ENCODE measurements at regions not wholly inside any gene's neighbourhood (a gene's known extent, or its start where the extent isn't known, plus 50 kb on each side); places are given as distances from the start of the nearest gene placed in this dataset.
"Not testable (repeated sequence)": the region's sequence is repeated elsewhere in the genome, so short reads cannot be mapped to it uniquely, and the experiment has no call there.

DNA sequence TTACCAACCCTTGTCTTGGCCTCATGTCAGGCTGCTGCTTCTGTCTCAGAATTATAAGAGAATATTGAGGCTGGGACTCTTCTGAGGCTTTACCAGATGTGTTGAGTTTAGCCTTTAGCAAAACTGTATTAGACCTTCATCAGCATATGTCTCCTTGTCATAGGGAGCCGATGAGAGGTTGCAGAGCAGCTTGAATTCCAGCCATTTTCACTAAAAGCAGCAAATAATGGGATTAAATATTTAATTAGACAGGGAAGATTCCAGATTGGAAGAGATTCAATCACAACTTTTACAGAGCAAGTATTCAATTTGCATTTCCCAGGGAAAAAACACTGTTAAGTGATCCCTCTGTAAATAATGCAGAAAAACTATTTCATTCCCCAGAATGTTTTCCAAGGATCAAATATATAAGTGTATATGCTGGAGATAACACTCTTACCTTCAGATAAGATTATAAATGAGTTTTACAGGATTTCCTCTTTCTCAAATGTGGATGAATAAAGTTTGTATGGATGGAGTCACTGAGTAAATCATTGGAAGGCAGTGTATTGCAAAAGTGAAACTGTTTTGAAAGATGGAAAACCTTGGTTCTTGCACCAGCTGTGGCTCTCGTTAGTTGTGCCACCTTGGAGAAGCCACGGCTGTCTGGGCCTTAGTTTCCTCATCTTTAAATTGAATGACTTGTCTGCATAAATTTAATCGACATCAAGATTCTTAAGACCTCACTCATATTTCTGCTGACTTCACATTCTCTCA lies 466.4 kb upstream of the SGO1 start:
- no peaks in the 10 kb centered on the region for H3K36me3 ChIP-seq (ENCODE audit: insufficient read depth)
- H3K4me1 ChIP-seq (ENCODE audit: insufficient read depth), result no peaks in the 10 kb centered on the region
- no peak overlapping the region for H3K27ac ChIP-seq (ENCODE audit: low read depth)
- DNase-seq (ENCODE audit: extremely low spot score), result no peak
- no peak overlapping the region for H3K4me3 ChIP-seq (ENCODE audit: low read depth, low read length)
- WGBS, result 66% methylated on average over 4 of the region's 4 CpGs

DNA sequence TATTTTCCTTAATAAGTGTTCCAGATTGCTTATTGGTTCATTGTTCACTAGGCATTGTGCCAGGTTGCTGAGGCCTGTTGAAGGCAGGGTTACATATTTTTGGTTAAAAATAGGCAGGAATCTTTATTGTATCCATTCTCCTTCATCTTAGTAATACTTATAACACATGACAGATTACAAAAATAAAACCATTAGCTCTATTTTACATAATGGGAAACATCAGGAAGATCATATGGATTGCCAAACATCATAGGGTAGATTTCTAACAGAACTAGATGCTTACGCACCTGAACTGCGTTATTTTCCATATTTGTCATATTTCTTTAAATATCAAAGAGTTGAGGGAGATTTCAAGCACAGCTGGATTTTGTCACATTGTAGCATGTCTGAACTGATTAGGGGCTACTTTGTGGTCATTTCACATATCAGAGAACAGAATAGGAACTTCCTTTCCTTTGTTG lies 462.9 kb upstream of the SGO1 start:
- Histone ChIP-seq H3K27ac (ENCODE audit: low read depth) (no peak overlapping the region), H3K36me3 (ENCODE audit: insufficient read depth) (no peaks in the 10 kb centered on the region), H3K4me3 (ENCODE audit: low read depth, low read length) (no peak overlapping the region), H3K4me1 (ENCODE audit: insufficient read depth) (no peaks in the 10 kb centered on the region)
- WGBS, result 99% methylated on average over 2 of the region's 2 CpGs
- no peak for DNase-seq (ENCODE audit: extremely low spot score)

DNA sequence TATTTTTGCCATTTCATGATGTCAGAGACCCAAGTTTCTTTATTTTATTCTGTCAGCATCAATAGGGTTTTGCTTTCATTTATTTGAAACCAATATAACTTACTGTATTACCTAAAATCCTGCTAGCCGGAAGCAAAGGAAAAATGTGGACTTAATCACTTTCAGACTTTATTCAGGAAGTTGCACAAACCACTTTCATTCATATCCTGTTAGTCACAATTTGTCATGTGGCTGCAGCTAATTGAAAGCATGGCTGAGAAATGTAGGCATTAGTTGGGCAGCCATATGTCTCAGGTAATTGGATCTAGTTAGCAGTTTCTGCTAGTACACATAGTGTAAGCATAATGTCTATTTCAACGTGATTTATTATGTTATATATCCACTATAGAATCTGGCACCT lies 462.3 kb upstream of the SGO1 start:
- 72% methylated on average over 2 of the region's 2 CpGs for WGBS
- no peaks in the 10 kb centered on the region for H3K4me1 ChIP-seq (ENCODE audit: insufficient read depth)
- H3K27ac ChIP-seq (ENCODE audit: low read depth), result no peak overlapping the region
- no peak for DNase-seq (ENCODE audit: extremely low spot score)
- no peak overlapping the region for H3K4me3 ChIP-seq (ENCODE audit: low read depth, low read length)
- H3K36me3 ChIP-seq (ENCODE audit: insufficient read depth), result no peaks in the 10 kb centered on the region

DNA sequence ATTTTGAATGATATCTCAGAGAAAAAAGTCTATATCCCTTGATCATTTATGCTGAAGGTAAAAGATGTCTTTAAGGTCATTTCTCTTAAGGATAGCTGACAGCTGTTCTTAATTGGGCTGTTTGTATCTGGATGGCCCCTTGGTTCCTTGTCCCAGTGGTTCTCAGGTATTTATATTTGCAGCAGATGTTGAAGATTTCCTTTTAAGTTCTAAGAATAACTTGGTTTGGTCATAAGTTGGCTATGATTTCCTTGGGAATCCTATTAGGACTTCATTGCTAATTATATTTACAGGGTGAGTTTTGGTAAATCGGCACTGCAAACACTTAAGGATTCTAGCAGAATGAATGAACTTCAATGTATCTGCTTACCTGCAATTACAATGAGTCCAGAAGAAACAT lies 460.4 kb upstream of the SGO1 start:
- no peak for DNase-seq (ENCODE audit: extremely low spot score)
- H3K27ac ChIP-seq (ENCODE audit: low read depth), result no peak overlapping the region
- H3K4me1 ChIP-seq (ENCODE audit: insufficient read depth), result no peaks in the 10 kb centered on the region
- WGBS, result 84% methylated on average over 1 of the region's 1 CpG
- H3K4me3 ChIP-seq (ENCODE audit: low read depth, low read length), result no peak overlapping the region
- no peaks in the 10 kb centered on the region for H3K36me3 ChIP-seq (ENCODE audit: insufficient read depth)

DNA sequence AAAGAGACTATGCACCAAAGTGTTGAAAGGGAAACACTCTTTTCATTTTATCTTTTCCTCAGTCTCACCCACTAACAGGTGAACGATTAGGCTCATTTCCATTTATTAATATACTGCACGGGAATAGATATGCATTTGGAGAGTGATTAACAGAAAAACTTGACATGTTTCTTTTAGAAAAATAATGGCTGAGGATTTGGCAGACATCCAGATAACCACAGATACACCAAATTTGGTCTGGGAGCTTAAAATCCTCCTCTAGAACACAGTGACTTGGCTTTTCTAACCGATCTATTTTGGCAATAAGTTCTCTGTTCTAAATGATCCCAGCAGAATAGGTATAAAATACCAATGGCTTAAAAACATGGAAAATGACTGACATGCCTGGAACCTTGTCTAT lies 459.3 kb upstream of the SGO1 start:
- Histone ChIP-seq H3K27ac (ENCODE audit: low read depth) (no peak overlapping the region), H3K4me3 (ENCODE audit: low read depth, low read length) (no peak overlapping the region), H3K4me1 (ENCODE audit: insufficient read depth) (no peaks in the 10 kb centered on the region), H3K36me3 (ENCODE audit: insufficient read depth) (no peaks in the 10 kb centered on the region)
- WGBS, result 31% methylated on average over 3 of the region's 3 CpGs
- no peak for DNase-seq (ENCODE audit: extremely low spot score)

DNA sequence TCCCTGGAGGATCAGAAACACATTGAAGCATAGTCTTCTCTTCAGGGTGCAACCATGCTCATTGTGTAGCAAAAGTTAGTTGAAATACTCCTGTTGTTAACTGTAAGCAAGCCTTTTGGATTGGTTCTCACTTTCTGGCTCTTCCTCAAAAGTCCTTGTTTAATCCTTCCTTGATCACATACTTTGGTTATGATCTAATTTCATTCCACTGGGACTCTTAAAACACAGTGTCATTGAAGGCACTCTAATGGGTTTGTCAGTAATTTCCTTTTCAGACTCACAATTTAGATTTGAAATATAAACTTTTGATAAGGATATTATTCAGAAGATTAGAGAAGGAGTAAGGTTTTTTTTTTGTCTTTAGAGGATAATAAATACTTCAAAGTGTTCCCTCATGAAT lies 451.7 kb upstream of the SGO1 start:
- no peak overlapping the region for H3K27ac ChIP-seq (ENCODE audit: low read depth)
- H3K36me3 ChIP-seq (ENCODE audit: insufficient read depth), result no peaks in the 10 kb centered on the region
- H3K4me3 ChIP-seq (ENCODE audit: low read depth, low read length), result no peak overlapping the region
- no peak for DNase-seq (ENCODE audit: extremely low spot score)
- no peaks in the 10 kb centered on the region for H3K4me1 ChIP-seq (ENCODE audit: insufficient read depth)

DNA sequence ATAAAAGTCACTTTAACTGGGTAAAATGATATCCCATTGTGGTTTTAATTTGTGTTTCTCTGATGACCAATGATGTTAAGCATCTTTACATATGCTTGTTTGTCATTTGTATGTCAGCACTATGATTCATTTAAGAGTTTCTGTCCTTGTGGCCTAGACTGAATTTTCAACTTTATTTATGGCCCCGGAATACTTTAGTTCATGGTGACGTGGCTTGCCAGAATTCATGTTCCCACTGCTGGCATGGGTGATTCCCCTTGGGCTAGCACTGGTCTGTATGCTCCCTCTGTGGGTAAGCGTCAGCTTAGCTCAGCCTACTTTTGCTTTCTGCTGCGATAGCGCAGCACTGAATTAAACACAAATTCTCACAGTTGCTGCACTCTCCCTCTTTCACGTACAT lies 436.3 kb upstream of the SGO1 start:
- 93% methylated on average over 6 of the region's 6 CpGs for WGBS
- no peak overlapping the region for H3K4me3 ChIP-seq (ENCODE audit: low read depth, low read length)
- no peaks in the 10 kb centered on the region for H3K4me1 ChIP-seq (ENCODE audit: insufficient read depth)
- H3K36me3 ChIP-seq (ENCODE audit: insufficient read depth), result no peaks in the 10 kb centered on the region
- no peak for DNase-seq (ENCODE audit: extremely low spot score)
- H3K27ac ChIP-seq (ENCODE audit: low read depth), result no peak overlapping the region

DNA sequence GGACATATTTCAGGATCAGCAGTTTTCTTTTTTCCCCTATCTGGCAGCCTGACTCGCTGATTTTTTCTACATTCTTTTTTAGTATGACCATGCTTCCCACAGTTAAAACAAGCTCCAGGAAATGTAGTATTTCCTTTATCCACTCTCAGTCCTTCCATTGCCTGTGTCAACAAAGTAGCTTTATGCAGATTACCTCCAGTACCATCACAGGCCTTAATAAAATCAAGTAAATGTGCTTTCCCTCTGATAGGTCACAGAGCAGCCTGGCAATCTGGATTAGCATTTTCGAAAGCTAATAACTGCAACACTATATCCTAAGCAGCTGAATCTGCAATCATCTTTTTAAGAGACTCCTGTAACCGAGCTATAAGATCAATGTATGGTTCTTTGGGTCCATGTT lies 432.6 kb upstream of the SGO1 start:
- not testable (repeated sequence) for DNase-seq (ENCODE audit: extremely low spot score); H3K27ac ChIP-seq (ENCODE audit: low read depth); H3K36me3 ChIP-seq (ENCODE audit: insufficient read depth); H3K4me1 ChIP-seq (ENCODE audit: insufficient read depth); H3K4me3 ChIP-seq (ENCODE audit: low read depth, low read length)
- WGBS, result 51% methylated on average over 3 of the region's 3 CpGs

DNA sequence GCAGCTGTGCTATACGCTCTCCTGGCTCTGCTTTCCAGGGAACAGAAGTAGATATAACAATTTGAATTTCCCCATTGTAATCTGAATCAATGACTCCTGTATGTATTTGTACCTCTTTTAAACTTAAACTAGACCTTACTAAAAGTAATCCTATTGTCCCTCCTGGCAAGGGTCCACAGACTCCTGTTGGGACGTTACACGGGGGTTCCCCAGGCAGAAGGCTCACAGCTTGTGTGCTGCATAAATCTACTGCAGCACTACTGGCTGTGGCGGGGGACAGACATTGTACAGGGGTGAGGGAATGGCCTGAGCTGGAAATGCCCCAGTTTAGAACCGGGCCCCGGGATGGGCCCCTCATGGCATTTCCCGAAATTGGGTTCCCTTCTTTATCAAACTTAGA lies 432.2 kb upstream of the SGO1 start:
- H3K27ac ChIP-seq (ENCODE audit: low read depth); DNase-seq (ENCODE audit: extremely low spot score); H3K36me3 ChIP-seq (ENCODE audit: insufficient read depth); H3K4me1 ChIP-seq (ENCODE audit: insufficient read depth); H3K4me3 ChIP-seq (ENCODE audit: low read depth, low read length): not testable (repeated sequence)
- 40% methylated on average over 7 of the region's 7 CpGs for WGBS

DNA sequence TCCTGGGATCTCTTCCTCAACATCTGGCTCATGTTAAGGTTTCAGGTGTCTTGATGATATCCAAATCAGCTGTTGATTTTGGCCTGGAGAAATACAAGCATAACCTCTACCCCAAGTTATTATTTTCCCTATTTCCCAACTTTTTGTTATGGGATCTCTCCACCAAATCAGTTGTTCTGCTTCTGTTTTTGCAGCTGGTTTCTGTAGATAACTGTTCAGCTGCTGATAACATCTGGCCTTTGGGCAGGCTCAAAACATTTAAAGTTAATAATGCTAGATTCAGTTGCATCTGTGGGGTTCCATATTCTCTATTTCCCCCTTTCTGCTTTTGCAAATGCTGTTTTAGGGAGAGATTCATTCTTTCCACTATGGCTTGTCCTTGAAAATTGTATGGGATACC lies 430.0 kb upstream of the SGO1 start:
- DNase-seq (ENCODE audit: extremely low spot score); H3K4me3 ChIP-seq (ENCODE audit: low read depth, low read length); H3K4me1 ChIP-seq (ENCODE audit: insufficient read depth); H3K36me3 ChIP-seq (ENCODE audit: insufficient read depth); H3K27ac ChIP-seq (ENCODE audit: low read depth): not testable (repeated sequence)

DNA sequence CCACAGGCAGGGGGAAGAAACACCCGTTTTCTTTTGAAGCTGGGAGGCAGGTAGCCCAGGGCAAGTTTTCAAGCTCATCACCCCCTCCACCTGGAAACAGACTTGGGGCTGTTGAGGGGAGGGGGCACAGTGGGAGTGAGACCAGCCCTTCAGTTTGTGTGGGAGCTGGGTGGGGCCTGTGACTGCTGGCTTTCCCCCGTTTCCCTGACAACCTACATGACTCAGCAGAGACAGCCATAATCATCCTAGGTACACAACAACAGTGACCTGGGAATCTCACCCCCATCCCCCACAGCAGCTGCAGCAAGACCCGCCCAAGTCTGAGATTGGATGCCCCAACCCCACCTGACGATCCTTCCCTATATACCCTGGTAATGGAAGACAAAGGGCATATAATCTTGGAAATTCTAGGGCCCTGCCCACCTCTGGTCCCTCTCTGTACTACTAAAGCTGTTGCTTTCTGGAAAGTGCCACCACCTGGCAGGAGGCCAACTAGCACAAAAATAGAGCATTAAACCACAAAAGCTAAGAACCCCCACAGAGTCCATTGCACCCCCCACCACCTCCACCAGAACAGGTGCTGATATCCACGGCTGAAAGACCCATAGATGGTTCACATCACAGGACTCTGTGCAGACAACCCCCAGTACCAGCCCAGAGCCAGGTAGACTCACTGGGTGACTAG lies 422.2 kb upstream of the SGO1 start:
- H3K4me3 ChIP-seq (ENCODE audit: low read depth, low read length), result no peak overlapping the region
- no peak for DNase-seq (ENCODE audit: extremely low spot score)
- H3K4me1 ChIP-seq (ENCODE audit: insufficient read depth), result no peaks in the 10 kb centered on the region
- H3K36me3 ChIP-seq (ENCODE audit: insufficient read depth), result no peaks in the 10 kb centered on the region
- 93% methylated on average over 5 of the region's 5 CpGs for WGBS
- no peak overlapping the region for H3K27ac ChIP-seq (ENCODE audit: low read depth)

DNA sequence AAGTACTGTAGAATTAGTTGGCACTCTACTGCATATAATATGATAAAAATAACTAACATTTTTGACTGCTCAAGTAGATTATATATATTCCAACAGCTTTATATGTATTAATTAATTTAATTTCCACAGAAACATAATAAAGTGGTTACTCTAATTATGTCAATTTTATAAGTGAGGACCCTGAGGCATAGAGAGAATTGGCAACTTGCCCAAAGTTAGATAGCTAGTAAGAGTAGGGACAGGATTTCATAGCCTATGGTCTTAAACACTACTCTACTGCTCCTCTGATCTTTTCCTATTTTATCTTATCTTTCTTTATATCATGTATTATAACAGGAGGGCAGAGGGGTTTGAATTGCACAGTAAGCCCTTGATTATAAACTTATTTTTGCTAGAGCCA lies 418.7 kb upstream of the SGO1 start:
- no peak overlapping the region for H3K4me3 ChIP-seq (ENCODE audit: low read depth, low read length)
- no peaks in the 10 kb centered on the region for H3K36me3 ChIP-seq (ENCODE audit: insufficient read depth)
- DNase-seq (ENCODE audit: extremely low spot score), result no peak
- H3K27ac ChIP-seq (ENCODE audit: low read depth), result no peak overlapping the region
- H3K4me1 ChIP-seq (ENCODE audit: insufficient read depth), result no peaks in the 10 kb centered on the region

DNA sequence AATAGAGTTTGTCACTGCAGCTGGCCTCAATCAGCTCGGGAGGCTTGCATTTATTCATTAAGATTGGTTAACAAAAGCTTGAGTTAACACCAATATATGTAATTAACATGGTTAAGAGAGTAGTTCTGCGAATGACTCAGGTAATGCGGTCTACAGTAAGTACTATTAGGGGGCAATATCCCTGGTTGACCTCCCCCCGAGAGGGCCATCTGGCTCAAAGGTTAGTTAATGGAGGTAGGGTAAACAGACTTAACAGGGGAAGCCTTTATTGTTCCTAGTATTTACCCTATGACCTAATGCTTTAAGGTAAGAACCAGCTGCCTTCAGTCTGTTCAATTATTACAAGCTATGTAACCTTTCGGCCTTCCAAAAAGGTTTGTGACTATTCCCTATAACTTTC lies 403.3 kb upstream of the SGO1 start:
- Histone ChIP-seq H3K4me3 (ENCODE audit: low read depth, low read length) (no peak overlapping the region), H3K36me3 (ENCODE audit: insufficient read depth) (no peaks in the 10 kb centered on the region), H3K27ac (ENCODE audit: low read depth) (no peak overlapping the region), H3K4me1 (ENCODE audit: insufficient read depth) (no peaks in the 10 kb centered on the region)
- 85% methylated on average over 5 of the region's 5 CpGs for WGBS
- DNase-seq (ENCODE audit: extremely low spot score), result no peak

DNA sequence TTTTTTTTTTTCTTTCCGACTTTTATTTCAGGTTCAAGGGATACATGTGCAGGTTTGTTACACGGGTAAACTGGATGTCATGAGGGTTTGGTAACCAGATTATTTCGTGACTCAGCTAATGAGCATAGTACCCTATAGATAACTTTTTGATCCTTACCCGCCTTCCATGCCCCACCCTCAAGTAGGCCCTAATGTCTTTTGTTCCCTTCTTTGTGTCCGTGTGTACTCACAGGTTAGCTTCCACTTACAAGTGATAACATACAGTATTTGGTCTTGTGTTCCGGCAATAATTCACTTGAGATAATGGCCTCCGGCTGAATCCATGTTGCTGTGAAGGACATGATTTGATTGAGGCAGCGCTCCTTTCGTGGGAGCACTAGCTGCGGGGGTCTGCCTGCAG lies 402.8 kb upstream of the SGO1 start:
- DNase-seq (ENCODE audit: extremely low spot score), result no peak
- no peak overlapping the region for H3K4me3 ChIP-seq (ENCODE audit: low read depth, low read length)
- no peaks in the 10 kb centered on the region for H3K4me1 ChIP-seq (ENCODE audit: insufficient read depth)
- H3K36me3 ChIP-seq (ENCODE audit: insufficient read depth), result no peaks in the 10 kb centered on the region
- no peak overlapping the region for H3K27ac ChIP-seq (ENCODE audit: low read depth)
- 93% methylated on average over 10 of the region's 10 CpGs for WGBS

All from urinary bladder (tissue), 3 donors.